H1 (cell line): ENCODE measurements at regions not wholly inside any gene's neighbourhood (a gene's known extent, or its start where the extent isn't known, plus 50 kb on each side); places are given as distances from the start of the nearest gene placed in this dataset.

Experiments used
- KDM5A ChIP-seq: fragments of 200-600 bp; IDR thresholded peaks from 2 replicates; pipeline ENCODE4 v1.7.1; 2012; ENCODE audit warnings: mild to moderate bottlenecking, low read length, inconsistent platforms, mixed read lengths
- TF ChIP-seq, protein P1 (sequence below), 3 experiments: IDR thresholded peaks; 1 replicate in 2 of 3; 2 replicates in 1 of 3; pipeline versions ENCODE4 v1.5.1 to v1.6.1; 2011; ENCODE audit warnings: low read length in 3 of 3, mild to moderate bottlenecking in 3 of 3, inconsistent platforms in 2 of 3, low read depth in 1 of 3, moderate library complexity in 1 of 3; ENCODE audit not compliant: insufficient read depth in 1 of 3; ENCODE audit errors: control extremely low read depth in 1 of 3
- TF ChIP-seq, protein P2 (sequence below): IDR thresholded peaks from 2 replicates; pipeline ENCODE4 v1.6.1; 2012; ENCODE audit warnings: low read length, inconsistent platforms

DNA sequence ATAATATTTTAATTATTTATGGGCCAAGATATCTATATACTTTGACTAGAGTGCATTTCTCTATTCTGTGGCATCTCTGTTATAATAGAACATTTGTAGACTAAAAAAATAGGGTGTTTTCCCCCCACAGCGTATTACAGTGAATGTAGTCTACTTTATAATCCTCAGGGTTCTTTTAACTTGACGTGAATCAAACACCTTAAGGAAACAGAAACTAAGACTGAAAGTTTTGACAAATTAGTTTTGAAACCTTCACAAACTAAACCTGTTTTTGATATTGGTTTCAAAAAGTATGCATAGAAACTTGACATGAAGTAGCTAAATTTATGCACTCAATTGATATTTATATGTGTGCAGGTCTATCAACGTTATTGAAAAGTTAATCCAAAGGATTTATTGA is 1963.1 kb upstream of the TENM3 start (continued):
- TF ChIP-seq, protein P1, sequence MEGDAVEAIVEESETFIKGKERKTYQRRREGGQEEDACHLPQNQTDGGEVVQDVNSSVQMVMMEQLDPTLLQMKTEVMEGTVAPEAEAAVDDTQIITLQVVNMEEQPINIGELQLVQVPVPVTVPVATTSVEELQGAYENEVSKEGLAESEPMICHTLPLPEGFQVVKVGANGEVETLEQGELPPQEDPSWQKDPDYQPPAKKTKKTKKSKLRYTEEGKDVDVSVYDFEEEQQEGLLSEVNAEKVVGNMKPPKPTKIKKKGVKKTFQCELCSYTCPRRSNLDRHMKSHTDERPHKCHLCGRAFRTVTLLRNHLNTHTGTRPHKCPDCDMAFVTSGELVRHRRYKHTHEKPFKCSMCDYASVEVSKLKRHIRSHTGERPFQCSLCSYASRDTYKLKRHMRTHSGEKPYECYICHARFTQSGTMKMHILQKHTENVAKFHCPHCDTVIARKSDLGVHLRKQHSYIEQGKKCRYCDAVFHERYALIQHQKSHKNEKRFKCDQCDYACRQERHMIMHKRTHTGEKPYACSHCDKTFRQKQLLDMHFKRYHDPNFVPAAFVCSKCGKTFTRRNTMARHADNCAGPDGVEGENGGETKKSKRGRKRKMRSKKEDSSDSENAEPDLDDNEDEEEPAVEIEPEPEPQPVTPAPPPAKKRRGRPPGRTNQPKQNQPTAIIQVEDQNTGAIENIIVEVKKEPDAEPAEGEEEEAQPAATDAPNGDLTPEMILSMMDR (IDR thresholded peaks at IDR 0.05; ENCODE audit: control extremely low read depth in 1 of 3, insufficient read depth in 1 of 3, low read depth in 1 of 3, low read length in 3 of 3), result no peak
- no peak for TF ChIP-seq KDM5A
- TF ChIP-seq, protein P2, sequence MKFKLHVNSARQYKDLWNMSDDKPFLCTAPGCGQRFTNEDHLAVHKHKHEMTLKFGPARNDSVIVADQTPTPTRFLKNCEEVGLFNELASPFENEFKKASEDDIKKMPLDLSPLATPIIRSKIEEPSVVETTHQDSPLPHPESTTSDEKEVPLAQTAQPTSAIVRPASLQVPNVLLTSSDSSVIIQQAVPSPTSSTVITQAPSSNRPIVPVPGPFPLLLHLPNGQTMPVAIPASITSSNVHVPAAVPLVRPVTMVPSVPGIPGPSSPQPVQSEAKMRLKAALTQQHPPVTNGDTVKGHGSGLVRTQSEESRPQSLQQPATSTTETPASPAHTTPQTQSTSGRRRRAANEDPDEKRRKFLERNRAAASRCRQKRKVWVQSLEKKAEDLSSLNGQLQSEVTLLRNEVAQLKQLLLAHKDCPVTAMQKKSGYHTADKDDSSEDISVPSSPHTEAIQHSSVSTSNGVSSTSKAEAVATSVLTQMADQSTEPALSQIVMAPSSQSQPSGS, result no peak
